Upper lobe of left lung (tissue), 4 donors: ENCODE measurements at regions not wholly inside any gene's neighbourhood (a gene's known extent, or its start where the extent isn't known, plus 50 kb on each side); places are given as distances from the start of the nearest gene placed in this dataset.

Experiments used
- POLR2A ChIP-seq, 4 donors: fragments of 450-650 bp; IDR thresholded peaks; one replicate each; pipeline ENCODE4 v1.5.1; 2016 to 2017; ENCODE audit warnings: antibody characterized with exemption in 4 of 4, mild to moderate bottlenecking in 2 of 4
- POLR2AphosphoS5 ChIP-seq, 2 donors: sonication (generic); formaldehyde crosslinking; IDR thresholded peaks; one replicate each; pipeline ENCODE4 v1.5.1; 2017; ENCODE audit warnings: antibody characterized with exemption in 2 of 2
- TF ChIP-seq, protein P1 (sequence below), 6 experiments: fragments of 450-650 bp in 4 of 6; fragments of 200-600 bp in 2 of 6; sonication (generic) in 2 of 6; IDR thresholded peaks; one replicate each; pipeline ENCODE4 v1.5.1; 2016 to 2019; ENCODE audit warnings: antibody characterized with exemption in 6 of 6

DNA sequence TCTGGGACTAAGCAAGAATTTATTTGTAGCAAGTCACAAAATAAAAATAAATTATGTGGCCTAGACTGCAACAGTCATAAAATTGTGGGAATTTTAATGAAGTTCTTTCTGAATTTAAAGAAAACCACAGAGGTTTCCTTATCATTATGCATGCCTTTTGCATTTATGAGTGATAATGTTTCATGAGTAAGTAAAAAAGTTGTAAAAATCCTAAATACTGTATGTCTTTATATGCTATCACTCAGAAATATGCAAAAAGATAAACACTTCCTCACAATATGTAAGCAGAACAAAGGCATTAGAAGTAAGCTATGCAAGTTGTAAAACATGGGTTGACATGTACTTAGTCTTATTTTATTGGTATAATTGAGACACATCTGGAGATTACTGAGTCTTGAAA lies 239.4 kb upstream of the PDE3A start:
- TF ChIP-seq POLR2AphosphoS5 (IDR thresholded peaks at IDR 0.05) (no peak), POLR2A (IDR thresholded peaks at IDR 0.05) (no peak)
- TF ChIP-seq, protein P1, sequence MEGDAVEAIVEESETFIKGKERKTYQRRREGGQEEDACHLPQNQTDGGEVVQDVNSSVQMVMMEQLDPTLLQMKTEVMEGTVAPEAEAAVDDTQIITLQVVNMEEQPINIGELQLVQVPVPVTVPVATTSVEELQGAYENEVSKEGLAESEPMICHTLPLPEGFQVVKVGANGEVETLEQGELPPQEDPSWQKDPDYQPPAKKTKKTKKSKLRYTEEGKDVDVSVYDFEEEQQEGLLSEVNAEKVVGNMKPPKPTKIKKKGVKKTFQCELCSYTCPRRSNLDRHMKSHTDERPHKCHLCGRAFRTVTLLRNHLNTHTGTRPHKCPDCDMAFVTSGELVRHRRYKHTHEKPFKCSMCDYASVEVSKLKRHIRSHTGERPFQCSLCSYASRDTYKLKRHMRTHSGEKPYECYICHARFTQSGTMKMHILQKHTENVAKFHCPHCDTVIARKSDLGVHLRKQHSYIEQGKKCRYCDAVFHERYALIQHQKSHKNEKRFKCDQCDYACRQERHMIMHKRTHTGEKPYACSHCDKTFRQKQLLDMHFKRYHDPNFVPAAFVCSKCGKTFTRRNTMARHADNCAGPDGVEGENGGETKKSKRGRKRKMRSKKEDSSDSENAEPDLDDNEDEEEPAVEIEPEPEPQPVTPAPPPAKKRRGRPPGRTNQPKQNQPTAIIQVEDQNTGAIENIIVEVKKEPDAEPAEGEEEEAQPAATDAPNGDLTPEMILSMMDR (IDR thresholded peaks at IDR 0.05) = no peak
